HT-29 (cell line): ENCODE measurements at regions not wholly inside any gene's neighbourhood (a gene's known extent, or its start where the extent isn't known, plus 50 kb on each side); places are given as distances from the start of the nearest gene placed in this dataset.

Experiments used
- DNase-seq: peaks from one replicate; pipeline ENCODE4 v3.0.0-alpha.2; 2015; ENCODE audit warnings: low spot score

GRCh38 chr13:79084802-79085424 is 321.1 kb downstream of the RBM26 start:
- no peak for DNase-seq

DNA sequence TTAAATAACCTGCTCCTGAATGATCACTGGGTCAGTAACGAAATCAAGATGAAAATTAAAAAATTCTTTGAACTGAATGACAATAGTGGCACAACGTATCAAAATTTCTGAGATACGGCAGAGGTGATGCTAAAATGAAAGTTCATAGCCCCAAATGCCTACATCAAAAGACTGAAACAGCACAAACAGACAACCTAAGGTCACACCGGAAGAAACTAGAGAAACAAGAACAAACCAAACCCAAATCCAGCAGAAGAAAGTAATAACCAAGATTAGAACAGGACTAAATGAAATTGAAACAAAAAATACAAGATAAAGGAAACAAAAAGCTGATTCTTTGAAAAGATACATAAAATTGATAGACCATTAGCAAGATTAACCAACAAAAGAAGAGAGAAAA is 324.1 kb downstream of the RBM26 start:
- no peak for DNase-seq

DNA sequence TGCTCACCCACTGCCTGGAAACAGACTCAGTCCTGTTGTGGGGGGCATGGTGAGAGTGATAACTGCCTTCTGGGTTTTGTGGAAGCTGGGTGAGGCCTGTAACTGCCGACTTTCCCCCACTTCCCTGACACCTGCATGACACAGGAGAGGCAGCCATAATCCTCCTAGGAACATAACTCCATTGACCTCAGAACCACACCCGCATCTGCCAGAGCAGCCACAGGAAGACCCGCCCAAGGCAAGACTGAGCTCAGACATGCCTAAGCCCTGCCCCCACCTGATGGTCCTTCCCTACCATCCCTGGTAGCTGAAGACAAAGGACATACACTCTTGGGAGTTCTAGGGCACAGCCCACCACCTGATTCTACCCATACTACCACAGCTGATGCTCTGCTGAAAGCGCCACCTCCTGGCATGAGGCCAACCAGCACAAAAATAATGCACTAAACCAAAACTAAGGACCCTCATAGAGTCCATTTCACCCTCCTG is 326.7 kb downstream of the RBM26 start:
- DNase-seq = peak; percentile 28

GRCh38 chr13:79075703-79076102 is 330.4 kb downstream of the RBM26 start:
- no peak for DNase-seq

- no peak for DNase-seq
Observed at GRCh38 chr13:79070343-79070974, 335.6 kb downstream of the RBM26 start.

DNA sequence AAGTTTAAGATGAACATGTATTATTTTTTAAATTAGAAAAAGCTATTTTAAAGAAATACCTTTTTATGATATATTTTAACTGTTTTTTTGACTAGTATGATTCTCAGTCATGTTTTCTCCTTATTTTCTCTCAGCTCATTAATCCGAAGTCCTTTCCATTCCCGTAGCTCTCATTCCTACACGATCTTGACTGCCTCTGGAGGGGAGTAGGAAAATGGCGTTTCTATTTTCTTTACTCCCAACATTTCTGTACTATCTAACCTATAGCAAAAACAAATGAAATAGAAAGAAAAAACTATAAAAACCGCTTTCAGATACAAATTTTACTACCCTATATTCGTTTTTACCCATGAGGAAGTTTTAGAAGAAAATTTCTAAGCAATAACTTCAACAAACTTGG is 343.8 kb downstream of the RBM26 start:
- DNase-seq = no peak

DNA sequence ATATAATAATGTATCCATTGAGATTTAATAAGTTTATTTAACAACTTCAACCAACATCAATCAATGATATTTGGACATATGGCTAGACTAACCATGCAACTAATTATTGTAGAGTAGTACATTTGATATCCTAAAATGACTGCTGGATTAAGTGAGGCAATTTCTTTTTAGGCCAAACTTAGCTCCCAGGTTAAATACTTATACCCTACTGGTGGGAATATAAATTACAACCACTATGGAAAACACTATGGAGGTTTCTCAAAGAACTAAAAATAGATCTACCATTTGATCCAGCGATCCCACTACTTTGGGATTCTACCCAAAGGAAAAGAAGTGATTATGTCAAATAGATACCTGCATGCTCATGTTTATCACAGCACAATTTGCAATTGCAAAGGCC is 345.8 kb downstream of the RBM26 start:
- DNase-seq = peak; percentile 7

GRCh38 chr13:79056706-79057105 is 349.3 kb downstream of the RBM26 start:
- DNase-seq = peak; percentile 18

GRCh38 chr13:79051472-79051871 is 354.6 kb downstream of the RBM26 start:
- DNase-seq = no peak

- no peak for DNase-seq
Observed at GRCh38 chr13:79044415-79044814, 361.6 kb downstream of the RBM26 start.

- DNase-seq = no peak
Observed at GRCh38 chr13:79043208-79043607, 362.8 kb downstream of the RBM26 start.

- no peak for DNase-seq
Observed at GRCh38 chr13:79037197-79037596, 368.9 kb downstream of the RBM26 start.

DNA sequence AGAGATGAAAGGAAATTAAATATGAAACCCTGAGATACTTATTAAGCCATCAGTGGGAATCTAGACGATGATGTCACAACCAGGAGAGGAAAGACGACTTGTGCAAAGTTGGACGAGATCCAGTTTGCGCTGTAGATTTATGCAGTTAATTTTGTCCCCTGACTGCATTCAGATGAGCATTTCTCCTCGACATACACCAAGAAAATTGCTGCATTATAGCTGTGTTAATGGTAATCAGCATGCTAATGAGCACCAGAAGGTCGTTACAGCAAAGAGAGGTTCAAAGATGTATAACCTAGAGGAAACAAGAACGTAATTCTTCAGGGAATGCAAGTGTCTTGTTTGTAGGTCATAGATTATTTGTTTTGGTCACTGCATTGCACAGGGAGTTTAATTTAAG is 371.7 kb downstream of the RBM26 start:
- no peak for DNase-seq

DNA sequence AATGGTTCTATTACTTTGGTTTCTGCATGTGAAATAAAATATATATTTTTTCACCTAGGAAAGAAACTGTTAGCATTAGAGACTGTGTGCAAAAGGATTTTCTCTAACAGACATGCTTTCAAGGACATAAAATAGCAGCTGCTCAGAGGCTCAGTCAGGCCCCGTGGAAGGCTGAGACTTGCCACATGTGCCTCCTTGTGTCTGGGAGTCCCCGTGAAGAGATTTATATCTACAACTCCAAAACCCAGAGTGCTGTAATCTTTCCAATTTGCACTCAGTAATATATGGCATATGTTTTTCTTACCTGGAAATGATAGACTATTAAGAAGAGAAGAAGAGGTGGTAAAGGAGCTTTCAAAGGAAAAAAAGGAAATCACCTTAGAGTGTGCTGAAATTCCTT is 371.6 kb upstream of the OBI1 start:
- DNase-seq = no peak

DNA sequence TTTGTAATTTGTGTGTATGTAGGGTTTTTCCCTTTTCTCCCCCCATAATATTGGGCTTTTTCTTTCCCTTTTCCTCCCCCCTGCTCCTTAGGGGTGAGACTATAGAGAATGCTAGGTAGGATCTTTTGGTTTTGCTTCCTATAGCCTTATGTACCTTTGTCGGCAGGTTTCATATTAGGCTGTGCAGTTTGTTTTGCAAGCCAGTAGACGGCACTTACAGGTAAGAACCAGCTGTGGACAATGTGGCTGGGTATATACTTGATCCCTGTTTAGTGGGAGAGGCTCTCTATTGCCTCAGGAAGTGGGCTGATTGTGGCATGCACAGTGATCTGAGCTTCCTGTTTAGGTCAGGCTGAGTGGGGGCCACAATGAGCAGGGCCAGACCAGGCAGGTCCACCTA is 359.2 kb upstream of the OBI1 start:
- no peak for DNase-seq

GRCh38 chr13:79011179-79011578 is 352.2 kb upstream of the OBI1 start:
- no peak for DNase-seq

- DNase-seq = no peak
Observed at GRCh38 chr13:79003989-79004898, 345.3 kb upstream of the OBI1 start.

DNA sequence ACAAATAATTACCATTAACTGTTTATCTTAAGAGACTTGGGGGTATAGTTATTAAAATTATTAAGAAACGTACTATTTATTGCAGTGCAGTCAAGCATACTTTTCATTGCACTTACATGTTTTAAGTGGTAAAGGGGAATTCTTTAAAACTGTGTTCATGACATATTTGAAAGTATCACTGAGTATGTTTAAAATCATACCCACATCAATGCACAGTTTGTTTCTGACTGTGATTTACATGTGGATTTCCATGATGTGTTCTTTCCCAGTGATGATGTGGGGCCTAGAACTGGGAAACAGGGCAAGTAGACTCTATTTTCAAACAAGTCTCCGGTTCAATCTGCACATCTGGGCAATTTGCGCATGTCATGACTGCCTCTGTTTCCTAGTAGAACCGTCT is 340.5 kb upstream of the OBI1 start:
- DNase-seq = no peak

GRCh38 chr13:78998630-78999315 is 339.8 kb upstream of the OBI1 start:
- no peak for DNase-seq

- no peak for DNase-seq
Observed at GRCh38 chr13:78997902-78998629, 339.1 kb upstream of the OBI1 start.

GRCh38 chr13:78993792-78994191 is 334.8 kb upstream of the OBI1 start:
- no peak for DNase-seq
